Stimulated activated CD4-positive, alpha-beta T cell treated with anti-CD3 and anti-CD28 coated beads, Interleukin-1b, Interleukin-23, amount 100 ng/mL, for 24 hours (primary cell): ENCODE measurements at regions not wholly inside any gene's neighbourhood (a gene's known extent, or its start where the extent isn't known, plus 50 kb on each side); places are given as distances from the start of the nearest gene placed in this dataset.

ENCODE experiments used
- DNase-seq, 4 experiments: peaks; one replicate each; pipeline ENCODE4 v3.0.0-alpha.2; 2020; ENCODE audit warnings: low read depth in 4 of 4, low spot score in 1 of 4

DNA sequence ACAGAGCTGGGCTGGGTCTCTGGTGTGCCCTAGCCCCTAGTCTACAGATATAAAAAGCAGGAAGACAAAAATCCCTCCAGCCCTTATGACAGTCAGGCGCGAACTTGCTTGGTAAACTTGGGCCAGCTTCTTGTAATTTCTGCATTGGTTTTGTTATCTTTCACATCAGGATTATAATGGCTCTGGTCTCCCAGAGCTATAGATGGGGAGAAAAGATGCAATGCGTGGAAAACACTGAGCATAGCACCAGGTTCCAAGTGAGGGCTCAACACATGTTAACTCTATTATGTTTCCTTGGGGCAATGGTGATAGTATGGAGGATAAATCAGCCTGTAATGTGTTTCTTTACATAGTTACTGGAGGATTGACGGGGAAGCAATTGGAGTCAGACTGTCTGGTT is 246.8 kb upstream of the KCNG1 start:
- DNase-seq = no peak

GRCh38 chr20:51267679-51268078 is 244.8 kb upstream of the KCNG1 start:
- no peak for DNase-seq

- DNase-seq = no peak
Observed at GRCh38 chr20:51266353-51266752, 243.4 kb upstream of the KCNG1 start.

GRCh38 chr20:51265361-51265760 is 242.5 kb upstream of the KCNG1 start:
- DNase-seq = no peak

DNA sequence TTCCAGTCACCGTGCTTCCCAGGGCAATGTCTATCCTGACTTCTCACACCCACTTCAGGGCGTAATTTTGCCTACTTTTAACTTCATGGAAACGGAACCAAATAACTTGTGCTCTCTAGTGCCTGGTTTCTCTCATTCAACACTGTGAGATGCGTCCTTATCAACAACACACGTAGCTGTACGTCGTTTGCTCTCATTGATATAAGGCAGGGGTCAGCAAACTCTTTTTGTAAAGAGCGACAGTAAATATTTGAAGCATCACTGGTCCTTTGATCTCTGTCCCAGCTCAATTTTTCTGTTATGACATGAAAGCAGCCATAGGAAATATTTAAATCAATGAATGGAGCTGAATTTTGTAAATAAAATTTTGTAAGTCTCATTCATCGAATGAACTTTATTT is 239.3 kb upstream of the KCNG1 start:
- no peak for DNase-seq

DNA sequence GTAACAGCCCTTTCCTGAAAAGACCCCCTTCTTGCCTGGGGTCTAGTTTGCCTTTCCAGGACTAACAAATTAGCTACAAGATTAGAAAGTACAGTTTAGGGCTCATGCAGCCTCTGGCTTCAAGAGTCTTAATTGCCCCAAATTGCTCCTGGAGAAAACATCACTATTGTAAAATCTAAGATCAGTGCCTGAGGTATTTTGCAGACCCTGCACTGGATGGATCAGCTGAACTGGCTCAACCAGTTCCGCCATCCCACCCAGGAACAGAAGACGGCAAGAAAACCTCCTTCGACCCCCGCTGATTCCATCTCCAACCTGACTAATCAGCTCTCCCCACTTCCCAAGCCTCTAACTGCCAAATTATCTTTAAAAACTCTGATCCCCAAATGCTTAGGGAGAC is 236.5 kb upstream of the KCNG1 start:
- DNase-seq = no peak

DNA sequence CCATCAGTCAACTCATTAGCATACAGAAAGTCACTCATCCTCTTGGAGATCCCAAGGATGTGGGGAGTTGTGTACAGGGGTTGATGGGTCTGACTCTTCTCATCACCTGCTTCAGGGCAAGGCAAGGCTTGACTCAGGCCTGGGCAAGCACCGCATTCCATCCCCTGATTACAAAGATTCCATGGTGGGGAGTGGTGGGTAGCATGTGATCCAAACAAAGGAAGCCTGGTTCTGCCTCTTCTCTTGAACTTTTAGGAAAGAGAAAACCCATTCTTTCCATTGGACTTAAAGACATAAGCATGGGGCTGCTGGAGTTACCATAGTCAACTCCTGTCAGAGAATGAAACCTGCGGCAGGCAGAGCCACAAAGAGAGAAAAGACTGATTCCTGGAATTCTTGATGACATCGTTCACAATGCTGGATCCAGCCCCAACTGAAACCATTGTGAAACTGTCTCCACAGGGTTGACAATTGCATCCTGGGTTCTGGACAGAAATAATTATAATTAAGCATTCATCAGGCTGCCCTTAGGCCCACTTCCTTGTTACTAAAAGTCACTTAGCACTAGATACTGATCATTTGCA is 235.8 kb upstream of the KCNG1 start:
- DNase-seq = no peak

GRCh38 chr20:51255417-51255816 is 232.5 kb upstream of the KCNG1 start:
- DNase-seq = no peak

DNA sequence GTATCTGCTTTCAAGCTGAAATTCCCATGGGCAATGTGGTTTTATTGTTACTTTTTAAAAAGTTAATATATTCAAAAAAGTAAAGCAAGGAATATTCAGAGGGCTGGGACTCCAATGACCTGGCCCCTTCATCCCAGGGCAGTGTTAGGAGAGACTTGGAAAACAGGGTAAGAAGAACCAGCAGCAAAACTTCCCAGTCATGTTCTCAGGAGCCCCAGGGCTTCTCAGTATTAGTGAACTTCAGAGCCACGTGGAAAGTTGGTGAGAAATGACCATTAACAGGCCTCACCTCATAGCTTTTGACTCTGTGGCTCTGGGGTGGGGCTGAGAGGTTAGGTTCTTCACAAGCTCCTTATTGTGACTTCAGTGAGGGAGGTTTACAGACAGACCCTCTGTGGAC is 230.4 kb upstream of the KCNG1 start:
- no peak for DNase-seq

- DNase-seq = no peak
Observed at GRCh38 chr20:51249781-51250180, 226.9 kb upstream of the KCNG1 start.

DNA sequence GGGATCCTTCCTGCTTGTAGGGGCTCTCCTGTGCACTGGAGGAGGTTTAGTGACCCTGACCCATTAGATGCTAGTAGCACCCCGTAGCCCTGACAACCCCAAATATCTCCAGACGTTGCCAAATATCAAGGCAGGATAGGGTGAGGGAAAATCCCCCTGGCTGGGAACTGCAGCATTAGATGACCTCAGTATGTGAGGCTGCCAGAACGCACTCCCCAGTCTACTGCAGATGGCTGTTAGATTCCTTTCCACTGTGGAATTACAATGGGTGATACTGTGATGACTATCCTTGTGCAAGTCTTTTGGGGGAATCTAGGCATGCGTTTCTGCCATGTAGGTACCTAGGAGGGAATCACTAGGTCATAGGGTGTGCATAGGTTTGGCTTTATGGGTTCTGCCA is 226.3 kb upstream of the KCNG1 start:
- DNase-seq = no peak

- DNase-seq = no peak
Observed at GRCh38 chr20:51244466-51244865, 221.6 kb upstream of the KCNG1 start.

DNA sequence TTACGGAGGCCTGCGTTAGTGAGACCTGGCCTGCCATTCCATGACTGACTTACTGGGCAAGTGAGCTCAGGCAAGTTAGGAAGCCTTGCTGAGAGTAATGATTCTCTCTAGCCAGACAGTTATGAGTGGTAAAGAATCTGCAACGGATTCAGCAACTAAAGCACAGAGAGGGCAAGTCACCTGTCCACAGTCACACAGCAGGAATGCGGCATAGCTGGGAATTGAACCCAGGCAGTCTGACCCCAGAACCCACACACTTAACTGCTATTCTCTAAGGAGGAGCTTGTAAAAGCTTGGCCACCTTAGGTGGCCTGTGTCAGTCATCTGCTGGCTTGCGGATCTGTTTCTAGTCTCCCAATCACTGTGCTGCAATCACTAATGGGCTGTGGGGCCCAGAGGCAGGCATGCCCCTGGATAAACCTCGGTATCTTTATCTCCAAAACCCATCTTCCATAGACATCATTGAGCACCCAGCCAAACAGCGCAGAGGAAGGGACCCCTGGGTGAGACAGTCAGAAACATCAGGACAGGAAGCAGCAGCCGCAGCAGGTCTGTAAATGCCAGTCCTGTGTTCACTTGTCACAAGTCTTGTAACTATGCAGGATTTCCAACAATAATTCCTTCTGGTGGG is 215.9 kb upstream of the KCNG1 start:
- DNase-seq = no peak

DNA sequence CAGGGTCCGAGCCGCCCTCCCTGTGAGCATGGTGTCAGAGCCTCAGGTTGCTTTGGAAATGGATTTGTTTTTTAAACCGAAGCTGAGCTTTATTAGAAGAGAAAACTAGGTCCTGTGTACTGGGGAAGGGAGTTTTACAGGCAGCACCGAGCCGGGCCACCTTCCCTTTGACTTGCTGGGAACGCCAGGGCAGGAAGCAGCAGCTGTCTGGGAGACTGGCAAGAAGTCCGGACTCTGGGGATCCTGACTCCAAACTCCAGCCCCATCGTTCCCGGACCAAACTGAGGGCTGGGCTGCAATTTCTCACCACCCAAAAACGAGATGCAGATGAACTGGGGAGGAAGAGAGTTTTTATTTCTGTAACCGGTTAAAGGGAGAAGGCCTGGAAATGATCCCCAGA is 214.9 kb upstream of the KCNG1 start:
- no peak for DNase-seq

- DNase-seq = no peak
Observed at GRCh38 chr20:51237278-51237677, 214.4 kb upstream of the KCNG1 start.

- no peak for DNase-seq
Observed at GRCh38 chr20:51236421-51236820, 213.5 kb upstream of the KCNG1 start.

GRCh38 chr20:51233345-51233744 is 210.4 kb upstream of the KCNG1 start:
- no peak for DNase-seq

- no peak for DNase-seq
Observed at GRCh38 chr20:51230727-51231126, 207.8 kb upstream of the KCNG1 start.

- no peak for DNase-seq
Observed at GRCh38 chr20:51228763-51229162, 205.9 kb upstream of the KCNG1 start.

- no peak for DNase-seq
Observed at GRCh38 chr20:51227744-51228143, 204.8 kb upstream of the KCNG1 start.

DNA sequence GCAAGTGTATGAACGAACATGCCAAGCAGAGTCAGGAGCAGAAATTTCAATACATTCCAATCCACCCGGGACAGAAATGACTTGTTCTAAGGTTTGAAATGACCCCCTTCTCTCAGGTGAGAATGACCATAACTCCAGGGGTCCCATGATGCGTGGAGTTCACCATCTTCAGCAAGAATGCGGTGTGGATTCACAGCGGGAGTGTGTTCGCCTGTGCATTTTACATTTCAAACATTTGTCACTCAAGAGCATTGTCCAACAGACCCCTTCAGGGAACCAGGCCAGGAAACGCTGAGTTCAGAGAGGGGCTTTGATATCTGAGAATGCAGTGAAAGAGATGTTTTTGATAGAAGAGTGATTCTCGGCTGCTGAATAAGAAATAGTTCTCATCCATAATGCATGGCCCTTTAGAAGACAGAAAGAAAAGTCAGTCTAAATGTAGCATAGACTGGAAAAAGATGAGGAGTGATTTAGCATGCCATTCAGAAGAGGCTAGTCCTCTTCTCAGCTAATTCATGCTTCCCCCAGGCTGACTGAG is 200.3 kb upstream of the KCNG1 start:
- DNase-seq = no peak

DNA sequence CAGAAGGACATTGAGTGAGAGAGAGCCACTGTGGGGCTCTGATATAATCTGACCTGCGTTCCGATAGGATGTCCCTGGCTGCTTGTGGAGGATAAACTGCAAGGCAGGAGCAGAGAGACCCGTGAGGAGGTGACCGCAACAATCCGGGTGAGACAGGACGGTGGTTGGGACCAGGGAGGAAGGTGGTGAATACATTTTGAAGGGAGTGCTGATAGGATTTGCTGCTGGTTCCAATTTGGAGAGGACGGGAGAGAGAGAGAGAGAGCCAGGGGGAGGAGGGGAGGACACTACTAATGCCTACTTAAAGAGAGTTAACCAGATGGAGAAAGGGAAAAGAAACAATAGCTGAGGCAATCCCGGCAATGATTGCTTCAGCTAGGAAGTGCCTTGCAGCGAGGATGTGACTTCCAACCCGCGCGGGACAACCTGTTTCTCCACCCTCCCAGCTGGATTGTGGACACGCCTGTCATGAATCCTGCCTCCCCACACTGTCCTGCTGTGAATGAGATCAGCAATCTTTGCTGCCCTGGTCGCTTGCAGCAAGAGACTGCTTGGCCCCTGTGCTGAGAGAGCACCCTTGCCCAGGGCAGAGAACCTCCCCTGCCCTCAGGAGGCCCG is 199.0 kb upstream of the KCNG1 start:
- DNase-seq = no peak

- no peak for DNase-seq
Observed at GRCh38 chr20:51221103-51221502, 198.2 kb upstream of the KCNG1 start.
